ENCODE measurements at regions not wholly inside any gene's neighbourhood (a gene's known extent, or its start where the extent isn't known, plus 50 kb on each side); places are given as distances from the start of the nearest gene placed in this dataset.

GRCh38 chr5:167573370-167574127 is 717.9 kb upstream of the WWC1 start:
- DNase-seq: no peak

GRCh38 chr5:167574464-167574863 is 717.0 kb upstream of the WWC1 start:
- DNase-seq: no peak

GRCh38 chr5:167575330-167575729 is 716.1 kb upstream of the WWC1 start:
- DNase-seq: no peak

GRCh38 chr5:167576126-167576525 is 715.3 kb upstream of the WWC1 start:
- no peak for DNase-seq

GRCh38 chr5:167576897-167577296 is 714.5 kb upstream of the WWC1 start:
- no peak for DNase-seq

- DNase-seq: no peak
These were observed 713.8 kb upstream of the WWC1 start for GRCh38 chr5:167577616-167578015.

- DNase-seq: no peak
These were observed 712.3 kb upstream of the WWC1 start for GRCh38 chr5:167578977-167579692.

- DNase-seq: no peak
These were observed 711.8 kb upstream of the WWC1 start for GRCh38 chr5:167579693-167580055.

GRCh38 chr5:167580608-167581007 is 710.8 kb upstream of the WWC1 start:
- no peak for DNase-seq

- DNase-seq: no peak
These were observed 709.2 kb upstream of the WWC1 start for GRCh38 chr5:167582283-167582682.

- DNase-seq: no peak
These were observed 708.6 kb upstream of the WWC1 start for GRCh38 chr5:167582886-167583285.

GRCh38 chr5:167585184-167585583 is 706.3 kb upstream of the WWC1 start:
- DNase-seq: no peak

GRCh38 chr5:167587772-167588437 is 703.5 kb upstream of the WWC1 start:
- DNase-seq: no peak

GRCh38 chr5:167592114-167592513 is 699.3 kb upstream of the WWC1 start:
- no peak for DNase-seq

- no peak for DNase-seq
These were observed 698.0 kb upstream of the WWC1 start for GRCh38 chr5:167593329-167594060.

- no peak for DNase-seq
These were observed 697.4 kb upstream of the WWC1 start for GRCh38 chr5:167594061-167594435.

GRCh38 chr5:167594750-167595149 is 696.7 kb upstream of the WWC1 start:
- no peak for DNase-seq

- DNase-seq: no peak
These were observed 696.2 kb upstream of the WWC1 start for GRCh38 chr5:167595196-167595595.

- DNase-seq: no peak
These were observed 693.3 kb upstream of the WWC1 start for GRCh38 chr5:167598166-167598565.

GRCh38 chr5:167602067-167602466 is 689.4 kb upstream of the WWC1 start:
- DNase-seq: no peak

GRCh38 chr5:167603135-167603534 is 688.3 kb upstream of the WWC1 start:
- no peak for DNase-seq

GRCh38 chr5:167608390-167609272 is 682.8 kb upstream of the WWC1 start:
- DNase-seq: no peak
